ENCODE measurements at regions not wholly inside any gene's neighbourhood (a gene's known extent, or its start where the extent isn't known, plus 50 kb on each side); places are given as distances from the start of the nearest gene placed in this dataset.
"Not testable (repeated sequence)": the region's sequence is repeated elsewhere in the genome, so short reads cannot be mapped to it uniquely, and the experiment has no call there.

DNA sequence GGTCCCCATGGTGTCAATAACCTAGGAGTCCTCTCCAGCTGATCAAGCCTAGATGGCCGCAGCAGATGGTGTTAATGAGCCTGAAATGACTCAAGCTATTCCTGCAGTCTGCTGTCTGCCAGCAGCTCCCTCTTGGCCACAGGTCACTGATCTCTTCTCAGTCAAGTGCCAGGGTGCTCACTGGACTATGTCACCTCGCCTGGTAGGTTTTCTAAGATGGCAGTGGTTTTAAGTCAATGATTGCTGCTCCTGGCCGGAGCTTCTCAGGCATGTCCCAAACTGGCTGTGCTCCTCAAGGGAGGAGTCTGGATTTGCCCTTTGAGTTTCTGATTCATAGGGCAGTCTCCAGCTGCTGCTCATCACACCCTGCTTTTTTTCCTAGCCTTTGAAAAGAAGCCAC is 58.6 kb upstream of the SHISA6 start:
- no peak for DNase-seq (ENCODE audit: low spot score)
- intact Hi-C loops (cut with DNase I): no loop called here

- no peak for DNase-seq (ENCODE audit: low spot score)
- intact Hi-C loops (cut with DNase I): no loop called here
Measured at GRCh38 chr17:11178581-11178980, 62.4 kb upstream of the SHISA6 start.

GRCh38 chr17:11177340-11177739 is 63.7 kb upstream of the SHISA6 start:
- intact Hi-C loops (cut with DNase I): no loop called here
- DNase-seq (ENCODE audit: low spot score): no peak

DNA sequence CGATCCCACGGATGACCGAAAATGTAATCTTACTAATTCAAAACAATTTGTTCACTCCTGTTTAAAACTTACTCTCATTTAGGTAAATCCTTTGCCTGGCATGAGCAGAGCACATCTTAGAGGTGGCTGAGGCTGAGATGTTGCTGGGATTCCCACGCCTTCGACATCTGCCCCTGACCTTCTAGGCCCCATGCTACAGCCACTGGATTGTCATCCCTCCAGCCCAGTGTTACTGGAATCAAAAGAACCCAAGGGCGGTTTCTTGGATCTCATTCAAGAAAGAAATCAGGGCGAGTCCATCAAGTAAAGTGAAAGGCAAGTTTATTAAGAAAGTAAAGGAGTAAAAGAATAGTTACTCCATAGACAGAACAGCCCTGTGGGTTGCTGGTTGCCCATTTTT is 64.5 kb upstream of the SHISA6 start:
- DNase-seq (ENCODE audit: low spot score): no peak
- intact Hi-C loops (cut with DNase I): no loop called here

DNA sequence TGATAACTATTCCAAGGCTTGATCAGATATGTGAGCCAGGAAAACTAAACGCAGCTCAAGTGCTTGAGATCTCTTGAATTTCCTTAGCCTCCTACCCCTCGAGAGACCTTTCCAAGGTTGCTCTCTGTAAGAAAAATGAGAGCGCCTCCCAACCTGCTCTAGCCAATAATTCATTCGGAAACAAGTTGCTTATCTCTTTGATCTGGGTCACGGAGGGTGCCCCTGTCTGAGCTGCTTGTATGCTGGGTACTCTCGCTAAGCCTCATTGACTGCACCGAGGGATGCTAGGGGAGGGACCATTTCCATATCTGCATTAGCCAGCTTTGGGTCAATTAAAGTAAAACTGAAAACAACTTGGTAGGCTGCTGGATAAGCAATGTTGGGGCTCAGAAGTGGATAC is 70.1 kb upstream of the SHISA6 start:
- DNase-seq (ENCODE audit: low spot score): no peak
- intact Hi-C loops (cut with DNase I): no loop called here

- intact Hi-C loops (cut with DNase I): no loop called here
- no peak for DNase-seq (ENCODE audit: low spot score)
Measured at GRCh38 chr17:11151818-11152425, 89.1 kb upstream of the SHISA6 start.

DNA sequence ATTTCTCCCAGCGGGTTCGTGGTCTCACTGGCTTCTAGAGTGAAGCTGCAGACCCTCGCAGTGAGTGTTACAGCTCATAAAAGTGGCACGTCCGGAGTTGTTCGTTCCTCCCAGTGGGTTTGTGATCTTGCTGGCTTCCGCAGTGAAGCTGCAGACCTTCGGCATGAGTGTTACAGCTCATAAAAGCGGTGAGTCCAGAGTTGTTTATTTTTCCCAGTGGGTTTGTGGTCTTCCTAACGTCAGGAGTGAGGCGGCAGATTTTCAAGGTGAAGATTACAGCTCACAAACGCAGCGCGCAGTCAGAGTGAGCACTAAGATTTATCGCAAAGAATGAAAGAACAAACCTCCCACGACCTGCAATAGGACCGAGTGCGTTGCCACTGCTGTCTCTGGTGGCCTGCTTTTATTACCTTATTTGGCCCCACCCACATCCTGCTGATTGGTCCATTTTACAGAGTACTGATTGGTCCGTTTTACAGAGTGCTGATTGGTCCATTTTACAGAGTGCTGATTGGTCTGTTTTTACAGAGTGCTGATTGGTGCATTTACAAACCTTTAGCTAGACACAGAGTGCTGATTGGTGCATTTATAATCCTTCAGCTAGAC is 90.0 kb upstream of the SHISA6 start:
- DNase-seq (ENCODE audit: low spot score); intact Hi-C loops (cut with DNase I): not testable (repeated sequence)

DNA sequence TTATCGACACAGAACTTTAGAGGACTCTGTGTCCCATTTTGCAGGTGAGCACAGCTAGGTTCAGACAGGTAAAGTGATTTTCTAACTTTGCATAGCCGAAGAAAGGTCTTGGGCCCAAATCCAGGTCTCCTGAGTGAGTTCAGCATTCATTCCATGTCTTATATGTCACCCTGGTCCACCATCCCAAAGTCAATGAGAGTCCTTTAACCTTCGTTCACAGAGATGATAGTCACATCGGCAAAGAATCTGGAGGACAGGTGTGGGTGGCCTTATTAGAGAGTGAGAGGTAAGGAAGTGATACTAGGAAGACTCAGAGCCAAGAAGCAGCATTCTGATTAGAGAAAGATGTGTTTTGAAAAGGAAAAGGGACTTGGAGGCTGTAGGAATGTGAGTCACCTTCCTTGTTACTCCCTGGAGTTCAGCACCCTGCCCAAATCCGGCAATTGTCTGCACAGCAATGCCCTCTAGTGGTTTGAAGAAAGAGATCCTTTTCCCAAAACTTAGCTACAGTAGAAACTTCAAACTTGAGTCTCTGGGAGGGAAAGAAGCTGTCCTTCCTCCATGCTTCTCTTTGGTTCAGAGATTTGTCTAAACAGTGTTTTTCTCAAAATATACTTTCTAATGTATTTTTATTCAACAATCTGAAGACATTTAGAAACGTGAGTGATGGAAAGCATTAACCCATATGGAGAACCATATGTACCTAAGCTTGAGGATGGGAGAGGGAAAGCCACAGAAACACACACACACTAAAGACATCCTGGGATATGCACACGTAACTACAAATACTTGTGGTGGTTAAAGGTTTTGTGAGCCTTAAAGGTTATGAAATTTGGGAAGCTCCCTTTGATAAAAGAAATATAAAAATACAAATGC is 96.4 kb upstream of the SHISA6 start:
- intact Hi-C loops (cut with DNase I): loop anchor here (5.0 kb wide), 1 partner anchor 267 kb away; no protein-coding TSS in a partner anchor
- DNase-seq (ENCODE audit: low spot score): no peak

DNA sequence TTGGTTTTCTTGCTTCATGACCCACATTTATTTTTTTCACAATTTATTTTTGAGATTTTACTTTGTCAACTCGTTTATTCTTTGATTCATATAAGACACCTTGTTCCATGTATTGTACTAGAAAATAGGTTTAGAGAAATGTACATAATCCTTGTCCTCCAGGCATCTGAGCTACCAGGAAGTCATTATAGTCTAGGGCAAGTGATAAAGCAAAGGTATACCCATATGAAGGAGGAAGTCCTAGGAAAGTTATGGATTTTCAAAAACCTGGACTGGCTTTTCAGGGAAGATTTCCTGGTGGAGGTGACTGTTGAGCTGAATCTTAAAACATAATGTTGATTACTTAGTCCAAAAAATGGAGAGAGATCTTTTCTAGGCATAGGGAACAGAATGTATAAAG is 98.8 kb upstream of the SHISA6 start:
- intact Hi-C loops (cut with DNase I): loop anchor here (5.0 kb wide), 1 partner anchor 265 kb away; no protein-coding TSS in a partner anchor
- DNase-seq (ENCODE audit: low spot score): no peak

DNA sequence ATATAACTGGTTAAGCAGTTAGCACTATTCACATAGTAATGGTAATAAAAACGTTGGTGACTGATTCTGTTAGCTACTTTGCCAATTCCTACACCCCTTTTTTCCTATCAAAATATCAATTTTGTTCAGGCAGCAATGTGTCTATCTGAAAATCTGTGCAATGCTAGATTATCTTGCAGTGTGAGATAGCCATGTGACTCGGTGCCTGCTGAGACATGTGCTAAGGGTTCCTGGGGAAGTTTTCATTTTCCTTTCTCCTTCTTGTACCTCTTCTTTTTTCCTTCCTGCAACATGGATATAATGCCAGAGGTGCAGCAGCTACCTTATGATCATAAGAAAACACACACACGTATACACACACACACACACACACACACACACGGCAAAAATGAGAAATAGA is 100.5 kb upstream of the SHISA6 start:
- intact Hi-C loops (cut with DNase I): loop anchor here (5.0 kb wide), 1 partner anchor 263 kb away; no protein-coding TSS in a partner anchor
- DNase-seq (ENCODE audit: low spot score): no peak

DNA sequence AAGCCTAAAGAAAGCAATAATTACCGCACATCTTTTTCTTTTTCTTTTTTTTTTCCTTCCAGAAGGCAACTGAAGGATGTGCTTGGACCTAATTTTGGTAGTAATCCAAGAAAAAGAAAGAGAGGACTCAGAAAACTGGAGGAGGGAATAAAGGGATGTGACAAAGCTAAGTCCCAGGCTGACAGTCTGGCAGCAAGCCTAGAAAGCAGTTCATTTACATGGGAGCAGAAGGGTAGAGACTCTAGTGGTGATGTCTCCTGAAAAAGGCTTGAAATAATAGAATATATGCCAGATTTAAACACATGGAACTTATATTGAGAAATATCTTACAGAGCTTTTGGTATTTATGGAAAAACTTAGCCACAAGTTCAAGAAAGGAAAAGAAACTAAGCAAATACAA is 101.0 kb upstream of the SHISA6 start:
- DNase-seq (ENCODE audit: low spot score): no peak
- intact Hi-C loops (cut with DNase I): loop anchor here (5.0 kb wide), 1 partner anchor 263 kb away; no protein-coding TSS in a partner anchor

DNA sequence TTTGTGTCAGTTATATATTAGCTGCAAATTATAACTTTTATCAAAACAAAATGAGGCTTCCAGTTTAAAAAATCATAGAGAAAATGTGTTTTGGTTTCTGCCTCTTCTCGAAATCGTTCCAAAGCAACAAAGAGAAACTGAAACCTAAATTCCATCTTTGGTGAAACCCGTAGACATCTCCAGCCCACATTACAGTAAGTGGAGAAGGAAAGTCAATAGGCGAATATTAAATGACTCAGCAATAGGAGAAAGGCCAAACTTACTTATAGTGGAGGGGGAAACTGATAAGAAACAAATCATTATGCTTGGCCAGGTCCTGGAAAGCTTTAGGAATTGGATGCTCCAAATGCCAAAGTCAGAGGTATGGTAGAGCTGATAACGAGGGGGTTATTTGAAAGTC is 103.0 kb upstream of the SHISA6 start:
- intact Hi-C loops (cut with DNase I): no loop called here
- no peak for DNase-seq (ENCODE audit: low spot score)

- intact Hi-C loops (cut with DNase I): no loop called here
- no peak for DNase-seq (ENCODE audit: low spot score)
Measured at GRCh38 chr17:11135819-11136218, 105.2 kb upstream of the SHISA6 start.

- no peak for DNase-seq (ENCODE audit: low spot score)
- intact Hi-C loops (cut with DNase I): no loop called here
Measured at GRCh38 chr17:11130367-11130766, 110.6 kb upstream of the SHISA6 start.

DNA sequence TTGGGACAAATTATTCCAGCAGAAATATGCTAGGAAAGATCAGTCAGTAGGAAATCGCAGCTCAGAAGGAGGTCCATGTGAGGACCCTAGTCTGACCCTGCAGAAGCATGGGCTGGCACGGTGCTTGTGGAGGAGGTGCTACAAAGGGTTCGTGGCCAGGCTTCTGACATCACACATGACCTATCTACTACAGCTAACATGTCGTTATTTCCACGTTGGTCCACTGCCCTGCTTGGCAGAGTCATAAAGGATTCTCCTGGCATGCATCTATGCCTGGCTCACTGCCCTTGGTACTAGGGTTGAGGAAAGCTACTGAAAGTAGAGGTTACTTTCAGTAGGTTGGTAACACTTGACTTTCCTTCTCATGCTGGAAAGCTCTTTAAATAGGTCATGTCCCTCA is 118.1 kb upstream of the SHISA6 start:
- no peak for DNase-seq (ENCODE audit: low spot score)

DNA sequence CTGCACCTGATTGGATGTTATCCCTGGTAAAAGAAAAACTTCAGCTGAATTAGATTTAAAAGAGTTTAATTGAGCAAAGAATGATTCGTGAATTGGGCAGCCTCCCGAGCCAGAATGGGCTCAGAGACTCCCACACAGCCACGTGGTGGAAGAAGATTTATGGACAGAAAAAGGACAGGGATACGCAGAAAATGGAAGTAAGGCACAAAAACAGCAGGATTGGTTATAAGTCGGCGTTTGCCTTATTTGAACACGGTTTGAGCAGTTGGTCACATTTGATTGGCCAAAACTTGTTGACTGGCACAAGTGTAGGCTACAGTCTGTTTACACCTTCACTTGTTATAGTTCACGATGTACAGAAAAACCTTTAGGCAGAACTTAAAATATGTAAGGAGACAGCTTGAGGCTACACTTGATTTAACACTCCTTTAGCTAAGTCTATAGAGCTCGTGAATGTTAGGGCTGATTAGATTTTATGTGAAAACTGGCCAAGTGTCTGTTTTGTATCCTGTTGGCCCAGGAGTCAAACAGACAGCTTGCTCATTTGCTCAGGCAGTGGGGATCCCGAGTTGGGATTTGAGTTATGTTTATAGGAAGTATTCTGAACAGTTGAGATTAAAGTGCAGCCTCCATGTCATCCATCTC is 119.5 kb upstream of the SHISA6 start:
- no peak for DNase-seq (ENCODE audit: low spot score)
- intact Hi-C loops (cut with DNase I): no loop called here

More for the DNA sequence above, 118.1 kb upstream of the SHISA6 start:
- intact Hi-C loops (cut with DNase I): no loop called here

DNA sequence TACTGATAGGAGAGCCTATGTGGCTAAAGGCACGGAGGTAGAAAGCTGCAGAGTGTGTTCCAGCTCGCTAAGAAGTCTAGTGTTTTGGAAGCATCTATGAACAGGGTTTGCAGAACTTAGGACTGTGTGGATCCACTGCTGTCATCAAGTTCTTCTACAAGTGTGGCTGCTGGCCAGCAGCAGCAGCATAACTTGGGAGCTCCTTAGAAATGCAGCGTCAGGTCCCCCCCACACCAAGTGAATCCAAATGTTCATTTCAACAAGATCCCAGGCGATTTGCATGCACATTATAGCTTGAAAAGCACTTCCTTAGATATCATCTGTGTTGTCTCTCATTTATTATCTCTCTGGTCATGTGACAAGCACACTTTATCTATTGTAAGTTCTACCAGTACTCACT is 131.9 kb upstream of the SHISA6 start:
- DNase-seq (ENCODE audit: low spot score): no peak
- intact Hi-C loops (cut with DNase I): no loop called here

DNA sequence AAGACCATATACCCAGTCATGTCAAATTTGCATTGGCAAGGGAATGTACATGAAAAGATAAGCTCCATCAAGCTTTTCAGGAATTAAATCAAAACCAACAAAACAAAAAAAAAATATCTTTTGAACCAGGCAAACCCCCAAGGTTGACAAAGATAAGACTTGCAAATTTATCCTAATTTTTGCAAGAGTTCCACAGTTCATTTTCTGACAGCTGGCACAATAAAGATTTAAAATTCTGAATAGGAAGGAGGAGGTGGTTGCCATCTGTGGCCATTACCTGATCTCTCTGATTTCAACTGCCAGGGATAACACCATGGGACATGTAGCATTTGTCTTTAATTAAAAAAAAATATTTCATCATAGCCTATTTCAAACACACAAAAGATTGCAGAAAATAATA is 135.9 kb upstream of the SHISA6 start:
- intact Hi-C loops (cut with DNase I): no loop called here
- DNase-seq (ENCODE audit: low spot score): no peak

DNA sequence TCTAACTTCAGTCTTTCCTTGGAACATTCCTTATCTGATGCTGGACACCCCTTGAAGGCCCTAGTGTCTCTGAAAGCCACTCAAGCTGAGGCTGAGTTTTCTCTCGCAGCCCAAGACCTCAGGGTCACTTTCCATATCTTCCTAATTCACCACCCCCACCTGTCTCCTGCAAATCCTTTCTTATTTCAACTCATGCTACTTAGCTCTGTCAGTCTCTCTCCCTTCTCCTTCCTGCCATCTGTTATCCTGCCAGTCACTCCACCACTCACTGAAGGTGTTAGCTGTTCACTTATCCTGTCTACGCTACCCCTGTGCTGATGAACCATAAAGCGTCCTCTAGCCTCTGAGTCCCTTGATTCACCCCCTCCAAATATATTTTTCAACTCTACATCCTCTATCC is 143.9 kb upstream of the SHISA6 start:
- intact Hi-C loops (cut with DNase I): no loop called here
- DNase-seq (ENCODE audit: low spot score): no peak

DNA sequence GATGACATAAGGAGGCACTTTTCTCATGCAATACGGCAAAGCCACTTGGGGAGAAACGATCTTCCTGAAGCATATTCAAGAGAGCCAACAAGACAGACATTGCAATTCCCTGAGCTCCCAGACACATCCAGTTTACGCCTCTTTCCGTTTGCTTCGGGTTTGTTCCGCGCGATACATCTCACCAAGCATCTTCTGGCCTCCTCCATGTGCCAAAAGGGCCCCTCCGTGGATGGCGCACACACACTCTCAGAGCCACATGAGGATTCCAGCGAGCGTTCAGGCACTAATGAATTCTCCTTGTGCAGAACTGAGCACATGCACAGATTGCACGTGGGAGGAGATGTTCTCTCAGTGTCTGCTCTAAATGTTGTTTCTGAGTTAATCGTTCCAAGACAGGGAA is 146.7 kb upstream of the SHISA6 start:
- DNase-seq (ENCODE audit: low spot score): no peak
- intact Hi-C loops (cut with DNase I): no loop called here
